ENCODE measurements at regions not wholly inside any gene's neighbourhood (a gene's known extent, or its start where the extent isn't known, plus 50 kb on each side); places are given as distances from the start of the nearest gene placed in this dataset.

DNA sequence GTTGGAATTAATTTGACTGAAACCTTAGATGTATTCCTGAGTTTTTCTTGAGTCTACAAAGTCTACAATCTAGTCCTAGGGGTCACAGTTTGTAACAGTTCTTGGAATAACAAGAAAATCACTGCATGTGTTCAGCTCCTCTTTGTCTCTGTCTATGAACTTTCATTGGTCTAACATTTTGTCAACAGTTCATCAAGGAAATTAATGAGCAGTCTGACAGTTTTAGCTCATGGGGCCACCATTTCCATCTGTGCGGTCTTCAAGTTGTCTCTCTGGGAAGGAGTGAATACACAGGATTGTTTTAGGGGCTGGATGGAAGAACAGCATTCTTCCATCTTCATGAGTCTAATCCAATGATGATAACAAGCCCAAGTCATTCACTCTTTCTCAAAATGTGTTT is 276.4 kb downstream of the TMEM167A start:
- DNase-seq = no peak

DNA sequence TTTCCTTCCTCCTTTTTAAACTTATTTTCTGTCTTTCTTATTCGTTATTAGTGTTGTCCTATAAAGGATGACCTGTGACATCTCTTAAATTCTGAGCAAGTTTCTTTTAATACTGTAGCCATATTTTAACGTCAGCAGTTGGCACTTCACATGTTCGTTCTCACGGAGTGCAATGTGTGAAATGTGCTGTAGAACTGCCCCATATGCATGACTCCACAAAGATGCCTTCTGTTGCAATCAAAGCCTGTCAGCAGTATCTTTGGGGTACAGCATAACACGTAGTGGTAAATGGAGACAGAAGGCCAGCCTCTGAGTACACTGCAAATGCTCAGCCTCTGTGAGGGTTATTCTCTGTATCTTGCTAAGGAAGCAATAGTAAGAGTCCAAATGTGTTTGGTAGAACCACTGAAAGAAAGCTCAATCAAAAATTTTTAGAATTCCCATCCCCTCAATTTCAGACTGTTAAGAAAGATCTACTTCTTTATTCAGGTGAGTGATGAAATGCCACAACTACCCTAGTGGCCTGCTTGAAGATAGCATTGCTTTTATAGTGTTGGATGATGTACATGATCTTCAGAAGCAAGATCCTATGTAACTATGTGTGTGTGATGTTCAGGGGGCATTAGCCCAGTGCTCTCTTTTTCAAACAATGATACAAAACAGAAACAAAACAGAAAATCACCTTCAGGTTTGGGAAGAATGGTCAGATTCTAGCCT is 277.7 kb downstream of the TMEM167A start:
- no peak for DNase-seq

- no peak for DNase-seq
Observed at GRCh38 chr5:82798676-82799075, 278.5 kb downstream of the TMEM167A start.

GRCh38 chr5:82796643-82797416 is 280.4 kb downstream of the TMEM167A start:
- DNase-seq = no peak

DNA sequence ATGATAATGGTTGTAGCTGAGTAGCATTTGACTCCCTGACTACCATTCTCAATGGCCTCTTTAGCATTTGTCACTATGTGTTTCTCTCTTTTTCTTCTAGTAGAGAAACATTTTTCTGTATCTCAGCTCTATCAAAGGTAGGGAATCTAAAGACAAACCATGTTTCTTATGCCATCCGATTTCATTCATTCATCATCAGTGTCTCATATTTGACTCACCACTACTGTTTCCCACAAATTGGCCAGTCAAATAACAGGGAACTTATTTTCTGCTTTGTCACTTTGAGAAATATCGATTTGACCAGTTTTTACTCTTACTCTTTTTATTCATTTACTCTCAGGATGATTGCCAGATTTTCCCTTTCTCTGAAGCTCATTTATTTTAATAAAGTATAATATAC is 282.3 kb downstream of the TMEM167A start:
- DNase-seq = no peak

DNA sequence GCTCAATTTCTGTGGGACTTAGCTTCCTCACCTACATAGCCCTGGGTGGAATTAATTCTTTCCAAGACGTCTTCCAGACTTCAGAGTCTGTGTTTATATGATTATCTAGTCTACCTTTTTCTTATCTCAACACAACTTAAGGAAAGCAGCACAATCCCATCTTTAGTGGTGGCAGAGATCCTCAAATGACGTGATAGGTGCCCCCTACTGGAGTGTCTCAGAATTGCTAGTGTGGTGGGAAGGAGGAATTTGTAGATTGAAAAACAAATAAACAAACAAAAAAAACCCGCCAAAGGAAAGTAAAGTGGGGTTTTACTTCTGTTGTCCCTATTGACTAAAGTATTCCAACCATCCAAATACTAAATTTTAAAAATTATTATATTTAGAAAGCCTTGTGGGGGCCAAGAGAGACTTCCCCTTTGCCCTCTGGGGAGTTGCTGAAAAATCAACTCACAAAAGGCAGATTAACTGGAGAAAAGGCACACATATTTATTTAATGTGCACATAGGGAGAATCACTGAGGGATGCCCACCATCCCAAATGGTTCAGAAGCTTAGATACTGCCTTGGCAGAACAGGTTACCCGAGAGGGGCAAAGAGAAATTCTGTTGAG is 283.3 kb downstream of the TMEM167A start:
- DNase-seq = no peak

GRCh38 chr5:82792096-82792495 is 285.1 kb downstream of the TMEM167A start:
- no peak for DNase-seq

DNA sequence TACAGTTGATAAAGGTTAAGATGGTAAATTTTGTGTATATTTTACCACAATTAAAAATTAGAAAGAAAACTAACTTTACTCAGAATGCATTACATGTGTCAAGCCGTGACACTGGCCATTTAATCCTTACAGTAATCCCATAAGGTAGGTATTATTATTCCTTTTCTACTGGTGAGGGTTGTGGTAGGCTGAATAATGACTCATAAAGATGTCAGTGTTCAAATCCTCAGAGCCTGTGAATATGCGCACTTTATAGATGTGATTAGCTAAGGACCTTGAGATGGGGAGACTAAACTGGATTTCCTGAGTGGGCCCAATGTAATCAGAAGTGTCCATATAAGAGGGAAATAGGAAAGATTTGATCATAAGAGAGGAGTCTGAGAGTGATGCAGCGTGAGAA is 288.1 kb downstream of the TMEM167A start:
- DNase-seq = no peak

DNA sequence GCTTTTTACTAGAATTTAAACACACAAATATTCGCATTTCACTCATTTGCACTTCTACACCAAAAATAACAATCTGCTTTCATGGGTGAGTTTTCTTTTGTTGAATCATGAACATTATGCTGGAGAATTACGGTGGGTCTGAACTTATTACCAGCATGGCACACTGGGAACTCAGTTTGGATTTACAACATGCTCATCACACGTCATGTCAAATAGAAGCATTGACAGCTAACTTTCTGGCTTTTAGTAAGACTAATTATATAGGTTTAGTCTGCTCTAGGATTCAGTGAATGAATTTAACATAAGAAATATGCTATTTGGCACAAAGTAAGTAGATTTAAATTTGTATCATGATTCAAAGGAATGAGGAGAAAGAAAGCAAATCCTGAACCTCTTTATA is 290.4 kb downstream of the TMEM167A start:
- no peak for DNase-seq

DNA sequence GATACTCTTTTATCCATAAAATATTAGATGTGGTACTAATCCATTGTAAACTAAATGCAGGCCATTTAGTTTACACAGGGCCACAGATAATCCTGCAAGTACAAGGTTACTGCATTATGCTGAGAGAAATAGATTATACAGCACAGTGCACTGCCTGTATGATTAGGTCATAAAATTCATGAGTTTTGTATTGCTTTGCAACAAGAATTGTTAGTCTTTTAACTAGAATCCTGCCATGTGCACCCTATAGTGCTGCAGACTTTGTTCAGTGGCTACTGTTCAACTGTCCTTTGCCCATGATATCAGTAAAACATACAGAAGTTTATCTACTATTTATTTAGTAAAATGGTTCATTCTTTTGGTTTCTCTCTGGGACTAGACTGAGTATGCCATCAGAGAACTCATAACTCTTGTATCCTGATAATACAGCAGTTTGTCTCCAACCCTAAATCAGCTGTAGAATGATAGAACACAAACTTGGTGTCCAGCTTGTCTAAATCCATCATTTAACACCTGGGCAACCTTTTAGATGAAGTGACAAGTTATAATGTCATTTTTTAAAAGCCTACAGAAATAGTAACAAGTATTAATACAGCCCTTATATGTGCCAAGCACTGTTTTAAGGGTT is 291.2 kb downstream of the TMEM167A start:
- DNase-seq = no peak

DNA sequence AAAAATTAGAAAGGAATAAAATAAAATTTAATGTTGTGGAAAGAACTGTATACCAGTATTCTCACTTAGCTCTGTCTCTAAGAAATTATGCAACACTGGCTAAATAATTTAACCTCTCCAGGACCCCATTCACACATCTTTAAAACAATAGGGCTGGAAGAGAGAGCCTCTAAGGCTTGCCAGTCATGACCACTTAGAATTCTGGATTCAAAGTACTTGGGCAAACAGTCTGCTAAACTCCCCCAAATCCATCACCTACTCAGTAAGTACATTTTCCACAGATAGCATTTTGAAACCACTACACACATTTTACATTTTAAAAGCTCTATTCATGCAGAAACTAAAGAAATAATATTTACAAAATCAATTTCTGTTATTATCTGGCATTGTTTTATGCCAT is 291.7 kb downstream of the TMEM167A start:
- no peak for DNase-seq

DNA sequence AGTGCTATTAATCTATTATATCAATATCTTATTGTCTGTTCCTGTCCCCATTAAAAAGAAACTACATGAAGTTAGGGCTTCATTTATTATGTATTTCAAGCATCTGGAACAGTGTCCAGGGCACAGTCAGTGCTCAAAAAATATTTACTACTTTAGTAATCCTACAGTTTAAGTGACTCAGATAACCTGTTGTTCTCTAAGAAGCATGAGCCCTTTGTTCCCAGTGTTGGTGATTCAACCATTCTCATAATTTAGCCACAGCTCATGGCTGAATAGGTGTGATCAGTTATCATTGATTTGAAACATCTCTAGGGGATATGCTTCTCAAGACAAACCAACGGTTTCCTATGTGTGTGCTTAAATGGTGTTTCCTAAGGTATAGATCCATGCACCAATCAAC is 292.7 kb downstream of the TMEM167A start:
- no peak for DNase-seq

DNA sequence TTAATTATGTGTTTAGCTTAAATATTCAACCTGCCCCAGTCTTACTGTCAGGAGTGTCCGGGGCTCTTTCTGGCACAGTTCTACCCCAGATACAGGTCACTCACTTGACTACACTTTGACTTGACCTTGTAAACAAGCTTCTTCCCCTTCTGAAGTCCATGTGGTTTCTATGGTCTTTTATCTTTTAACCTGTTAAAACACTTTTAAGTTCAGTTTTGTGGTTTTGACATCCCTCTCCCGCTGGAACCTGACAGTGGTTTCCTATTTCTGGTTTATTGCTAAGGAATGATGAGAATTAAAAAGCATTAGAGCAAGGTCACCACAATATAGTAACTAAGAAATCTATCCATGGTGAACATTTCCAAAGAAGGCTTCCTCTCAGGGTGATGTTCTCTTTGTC is 300.1 kb downstream of the TMEM167A start:
- no peak for DNase-seq

GRCh38 chr5:82772281-82772680 is 304.9 kb downstream of the TMEM167A start:
- no peak for DNase-seq

DNA sequence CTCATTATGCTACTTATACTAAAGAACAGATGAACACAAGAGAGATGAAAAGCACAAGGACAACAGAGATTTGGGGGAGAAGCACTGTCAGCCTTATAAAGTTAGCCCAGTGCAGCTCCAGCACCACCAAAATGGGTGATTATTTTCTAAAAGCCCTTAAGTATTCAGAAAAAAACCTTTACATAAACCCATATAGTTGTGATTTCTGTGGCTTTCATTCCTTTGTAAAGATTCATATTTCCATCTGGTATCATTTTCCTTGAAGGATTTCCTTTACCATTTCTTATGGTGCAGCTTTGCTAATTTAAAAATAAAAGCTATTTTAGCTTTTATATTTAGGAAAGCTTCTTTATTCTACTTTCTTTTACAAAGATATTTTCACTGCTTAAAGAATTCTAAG is 311.0 kb downstream of the TMEM167A start:
- DNase-seq = no peak

DNA sequence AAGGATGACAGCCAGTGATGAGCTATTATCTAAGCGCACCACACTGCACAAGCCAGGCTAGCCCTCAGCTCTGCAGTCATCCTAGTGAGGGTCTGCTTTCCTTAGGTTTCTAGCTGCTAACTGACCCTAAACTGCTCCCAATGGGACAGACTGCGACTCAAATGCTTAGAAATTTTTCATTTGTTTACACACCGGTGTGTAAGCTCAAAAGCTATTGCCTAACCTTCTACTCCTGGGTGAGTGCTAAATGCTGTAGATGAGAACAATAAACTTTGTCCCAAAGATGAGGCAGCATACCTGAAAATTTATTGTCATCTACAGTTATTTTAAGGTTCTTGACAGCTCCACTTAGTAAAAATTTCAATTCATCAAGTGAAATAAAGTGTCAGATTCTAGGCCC is 311.4 kb downstream of the TMEM167A start:
- DNase-seq = no peak

GRCh38 chr5:82760856-82761255 is 316.3 kb downstream of the TMEM167A start:
- DNase-seq = no peak

GRCh38 chr5:82758881-82759280 is 318.3 kb downstream of the TMEM167A start:
- no peak for DNase-seq

- no peak for DNase-seq
Observed at GRCh38 chr5:82754759-82755158, 322.4 kb downstream of the TMEM167A start.

GRCh38 chr5:82754036-82754746 is 323.0 kb downstream of the TMEM167A start:
- DNase-seq = no peak

DNA sequence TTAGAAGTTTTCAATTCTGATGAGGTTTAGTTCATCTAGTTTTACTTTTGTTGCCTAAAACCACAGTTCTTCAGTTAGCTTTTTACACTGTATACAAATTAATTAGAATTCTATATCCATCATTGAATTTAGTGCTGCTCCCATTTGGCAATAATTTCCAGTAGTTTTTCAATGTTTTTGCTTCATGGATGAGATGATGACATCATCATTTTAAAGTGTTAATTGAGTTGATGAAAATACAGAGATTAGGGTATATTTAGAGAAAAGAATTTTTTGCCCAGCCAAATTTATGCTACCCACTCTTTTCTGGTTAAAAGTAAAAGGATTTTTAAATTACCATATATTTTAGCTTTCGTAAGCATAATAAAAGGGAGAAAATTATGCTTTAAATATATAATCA is 323.8 kb downstream of the TMEM167A start:
- DNase-seq = no peak

GRCh38 chr5:82749461-82749820 is 327.8 kb downstream of the TMEM167A start:
- DNase-seq = no peak
